ENCODE measurements at regions not wholly inside any gene's neighbourhood (a gene's known extent, or its start where the extent isn't known, plus 50 kb on each side); places are given as distances from the start of the nearest gene placed in this dataset.

DNA sequence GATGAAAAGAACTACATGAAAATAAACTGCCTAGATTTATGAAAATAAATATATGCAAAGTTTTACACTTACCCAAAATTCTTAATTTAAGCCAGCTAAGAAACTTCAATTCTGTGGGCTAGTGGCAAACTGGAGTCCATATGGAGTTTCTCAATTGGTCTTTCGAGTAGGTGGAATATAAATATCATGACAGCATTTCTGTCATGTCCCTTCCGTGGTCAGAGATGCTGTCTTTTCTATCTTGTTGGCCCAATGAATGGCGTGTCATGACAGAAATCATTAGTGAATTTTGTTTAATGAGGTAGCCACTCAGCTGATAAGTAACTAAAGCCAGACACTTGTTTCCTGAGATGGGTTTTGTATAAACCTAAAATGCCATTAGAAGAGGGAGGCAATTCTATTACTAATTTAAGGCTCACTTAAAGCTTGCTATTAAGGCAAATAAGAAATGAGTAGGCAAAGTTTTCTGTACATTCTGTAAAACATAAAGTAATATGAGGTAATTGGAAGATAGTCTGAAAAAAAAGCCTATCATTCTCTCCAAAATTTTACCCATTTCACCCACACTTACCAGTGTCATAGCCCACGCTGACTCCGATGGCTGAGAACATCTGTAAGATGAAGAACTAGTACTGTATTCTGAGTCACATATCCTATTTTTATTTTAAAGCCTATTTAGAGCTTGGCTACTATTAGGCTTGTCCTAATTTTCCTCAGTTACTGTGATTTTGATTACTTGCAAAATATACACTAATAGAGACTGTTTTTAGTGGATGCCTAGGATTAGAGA, 419.3 kb upstream of the MEF2C start:
- TF ChIP-seq, protein P1, sequence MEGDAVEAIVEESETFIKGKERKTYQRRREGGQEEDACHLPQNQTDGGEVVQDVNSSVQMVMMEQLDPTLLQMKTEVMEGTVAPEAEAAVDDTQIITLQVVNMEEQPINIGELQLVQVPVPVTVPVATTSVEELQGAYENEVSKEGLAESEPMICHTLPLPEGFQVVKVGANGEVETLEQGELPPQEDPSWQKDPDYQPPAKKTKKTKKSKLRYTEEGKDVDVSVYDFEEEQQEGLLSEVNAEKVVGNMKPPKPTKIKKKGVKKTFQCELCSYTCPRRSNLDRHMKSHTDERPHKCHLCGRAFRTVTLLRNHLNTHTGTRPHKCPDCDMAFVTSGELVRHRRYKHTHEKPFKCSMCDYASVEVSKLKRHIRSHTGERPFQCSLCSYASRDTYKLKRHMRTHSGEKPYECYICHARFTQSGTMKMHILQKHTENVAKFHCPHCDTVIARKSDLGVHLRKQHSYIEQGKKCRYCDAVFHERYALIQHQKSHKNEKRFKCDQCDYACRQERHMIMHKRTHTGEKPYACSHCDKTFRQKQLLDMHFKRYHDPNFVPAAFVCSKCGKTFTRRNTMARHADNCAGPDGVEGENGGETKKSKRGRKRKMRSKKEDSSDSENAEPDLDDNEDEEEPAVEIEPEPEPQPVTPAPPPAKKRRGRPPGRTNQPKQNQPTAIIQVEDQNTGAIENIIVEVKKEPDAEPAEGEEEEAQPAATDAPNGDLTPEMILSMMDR (IDR thresholded peaks at IDR 0.05): no peak
- no peak for TF ChIP-seq POLR2A (IDR thresholded peaks at IDR 0.05)
